Panc1 (cell line): ENCODE measurements at regions not wholly inside any gene's neighbourhood (a gene's known extent, or its start where the extent isn't known, plus 50 kb on each side); places are given as distances from the start of the nearest gene placed in this dataset.

Source experiments
- ATAC-seq: fragments of 200-7000 bp; cut with Tn5 transposase; 2 replicates; pipeline ENCODE4 v1.9.1; 2020; ENCODE audit warnings: mild to moderate bottlenecking, moderate library complexity
- BruUV-seq: library from RNA; stranded (reverse); fragments of 400-500 nt; replicated peaks from 2 replicates; lab custom pipeline; 2021; lab: Mats Ljungman, UMichigan
- CTCF ChIA-PET: fragments of 300-600 bp; sonication (Branson Sonifier 250); formaldehyde crosslinking; loops from one replicate; lab custom pipeline; 2022; ENCODE audit warnings: antibody characterized with exemption; lab: Charles Lee
- POLR2A ChIA-PET: fragments of 300-600 bp; sonication (Branson Sonifier 250); formaldehyde crosslinking; loops from one replicate; lab custom pipeline; 2022; ENCODE audit warnings: antibody characterized with exemption; lab: Charles Lee
- DNase-seq: peaks from one replicate; pipeline ENCODE4 v3.0.0-alpha.2; 2010; ENCODE audit warnings: low read depth, low spot score
- H3K27ac ChIP-seq: 2 replicates; pipeline ENCODE4 v1.5.1; 2011; ENCODE audit warnings: mild to moderate bottlenecking, low read length, inconsistent platforms
- H3K27me3 ChIP-seq: fragments of 200-500 bp; sonication (Bioruptor generic); 2 replicates; pipeline ENCODE4 v1.6.0; 2014; ENCODE audit warnings: low read length, inconsistent platforms; ENCODE audit not compliant: control insufficient read depth, insufficient read depth
- H3K36me3 ChIP-seq: fragments of 200-500 bp; sonication (Bioruptor generic); 2 replicates; pipeline ENCODE4 v1.5.1; 2014; ENCODE audit warnings: inconsistent platforms, mild to moderate bottlenecking, low read length, moderate library complexity; ENCODE audit not compliant: control insufficient read depth, insufficient read depth
- H3K4me1 ChIP-seq: 2 replicates; pipeline ENCODE4 v1.5.1; 2011; ENCODE audit warnings: inconsistent platforms, mild to moderate bottlenecking, low read length, moderate library complexity; ENCODE audit not compliant: control insufficient read depth, insufficient read depth
- H3K4me3 ChIP-seq, 2 experiments: 2 replicates each; pipeline ENCODE4 v1.5.1; 2011 to 2012; ENCODE audit warnings: low read depth in 2 of 2, low read length in 2 of 2, mild to moderate bottlenecking in 2 of 2, inconsistent platforms in 1 of 2, moderate library complexity in 1 of 2
- H3K9me3 ChIP-seq: fragments of 200-500 bp; sonication (Bioruptor generic); 2 replicates; pipeline ENCODE4 v1.5.1; 2014; ENCODE audit warnings: low read depth, mild to moderate bottlenecking, inconsistent platforms, low read length, moderate library complexity; ENCODE audit not compliant: control insufficient read depth, insufficient read depth
- POLR2AphosphoS5 ChIP-seq: IDR thresholded peaks from 2 replicates; pipeline ENCODE4 v1.6.1; 2012; ENCODE audit warnings: mild to moderate bottlenecking, low read depth, low read length, moderate library complexity
- REST ChIP-seq, 2 experiments: IDR thresholded peaks; 2 replicates each; pipeline ENCODE4 v1.6.1; 2011 to 2012; ENCODE audit warnings: low read depth in 2 of 2, control low read depth in 1 of 2, low read length in 1 of 2, mild to moderate bottlenecking in 1 of 2, moderate library complexity in 1 of 2; ENCODE audit not compliant: insufficient read depth in 1 of 2
- SIN3A ChIP-seq: IDR thresholded peaks from 2 replicates; pipeline ENCODE4 v1.6.1; 2012; ENCODE audit warnings: low read depth, mild to moderate bottlenecking, low read length, moderate library complexity, borderline replicate concordance; ENCODE audit not compliant: insufficient read depth
- TCF7L2 ChIP-seq: IDR thresholded peaks from 2 replicates; pipeline ENCODE4 v1.6.1; 2011; ENCODE audit warnings: mild to moderate bottlenecking, low read depth, low read length, inconsistent platforms
- in situ Hi-C: cut with HindIII; loops from 2 replicates; pipeline ENCODE4 v1.10.0; 2016; ENCODE audit warnings: low sequenced_read_pairs, low pct_unique_long_range_greater_than_20kb
- intact Hi-C: fragments of 100-400 bp; cut with micrococcal nuclease; formaldehyde crosslinking; loops from one replicate; pipeline ENCODE4 v1.10.0; 2022; ENCODE audit not compliant: unreplicated experiment
- TF ChIP-seq, protein P1 (sequence below): fragments of 450-650 bp; IDR thresholded peaks from 2 replicates; pipeline ENCODE4 v1.5.1; 2017; ENCODE audit warnings: mild to moderate bottlenecking

DNA sequence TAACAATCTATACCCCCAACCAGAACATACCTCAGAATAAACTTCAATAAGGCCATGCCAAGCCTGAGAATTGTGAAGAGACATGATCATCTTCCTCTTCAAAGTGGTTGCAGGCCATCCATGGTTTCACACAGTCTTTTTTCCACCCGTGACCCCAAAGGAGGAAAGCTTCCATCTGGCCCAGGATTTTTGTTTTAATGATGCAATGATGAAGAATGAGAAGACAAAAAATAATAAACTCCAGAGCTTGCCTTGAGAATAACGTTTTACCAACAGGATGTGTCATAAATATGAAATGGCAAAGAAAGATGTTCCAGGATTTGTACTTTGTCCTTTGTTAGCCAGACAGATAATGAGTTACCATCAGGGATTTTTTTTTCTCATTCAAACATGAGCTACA lies 201.9 kb downstream of the WNT5A start:
- H3K9me3 ChIP-seq: no peaks in the 10 kb centered on the region
- no peak overlapping the region for H3K4me3 ChIP-seq
- H3K27me3 ChIP-seq: no peaks in the 10 kb centered on the region
- intact Hi-C loops (no loop called here), in situ Hi-C loops (no loop called here)
- no peaks in the 10 kb centered on the region for H3K4me1 ChIP-seq
- no peak for DNase-seq
- H3K36me3 ChIP-seq: no peaks in the 10 kb centered on the region
- no peak for TF ChIP-seq TCF7L2
- TF ChIP-seq, protein P1, sequence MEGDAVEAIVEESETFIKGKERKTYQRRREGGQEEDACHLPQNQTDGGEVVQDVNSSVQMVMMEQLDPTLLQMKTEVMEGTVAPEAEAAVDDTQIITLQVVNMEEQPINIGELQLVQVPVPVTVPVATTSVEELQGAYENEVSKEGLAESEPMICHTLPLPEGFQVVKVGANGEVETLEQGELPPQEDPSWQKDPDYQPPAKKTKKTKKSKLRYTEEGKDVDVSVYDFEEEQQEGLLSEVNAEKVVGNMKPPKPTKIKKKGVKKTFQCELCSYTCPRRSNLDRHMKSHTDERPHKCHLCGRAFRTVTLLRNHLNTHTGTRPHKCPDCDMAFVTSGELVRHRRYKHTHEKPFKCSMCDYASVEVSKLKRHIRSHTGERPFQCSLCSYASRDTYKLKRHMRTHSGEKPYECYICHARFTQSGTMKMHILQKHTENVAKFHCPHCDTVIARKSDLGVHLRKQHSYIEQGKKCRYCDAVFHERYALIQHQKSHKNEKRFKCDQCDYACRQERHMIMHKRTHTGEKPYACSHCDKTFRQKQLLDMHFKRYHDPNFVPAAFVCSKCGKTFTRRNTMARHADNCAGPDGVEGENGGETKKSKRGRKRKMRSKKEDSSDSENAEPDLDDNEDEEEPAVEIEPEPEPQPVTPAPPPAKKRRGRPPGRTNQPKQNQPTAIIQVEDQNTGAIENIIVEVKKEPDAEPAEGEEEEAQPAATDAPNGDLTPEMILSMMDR: no peak
- no peak for TF ChIP-seq REST (IDR thresholded peaks at IDR 0.05; ENCODE audit: insufficient read depth in 1 of 2, low read depth in 2 of 2, low read length in 1 of 2)
- CTCF ChIA-PET: no interaction called here
- POLR2A ChIA-PET: no interaction called here
- H3K27ac ChIP-seq: no peak overlapping the region
- BruUV-seq: no TSS peak
- no peak for ATAC-seq

DNA sequence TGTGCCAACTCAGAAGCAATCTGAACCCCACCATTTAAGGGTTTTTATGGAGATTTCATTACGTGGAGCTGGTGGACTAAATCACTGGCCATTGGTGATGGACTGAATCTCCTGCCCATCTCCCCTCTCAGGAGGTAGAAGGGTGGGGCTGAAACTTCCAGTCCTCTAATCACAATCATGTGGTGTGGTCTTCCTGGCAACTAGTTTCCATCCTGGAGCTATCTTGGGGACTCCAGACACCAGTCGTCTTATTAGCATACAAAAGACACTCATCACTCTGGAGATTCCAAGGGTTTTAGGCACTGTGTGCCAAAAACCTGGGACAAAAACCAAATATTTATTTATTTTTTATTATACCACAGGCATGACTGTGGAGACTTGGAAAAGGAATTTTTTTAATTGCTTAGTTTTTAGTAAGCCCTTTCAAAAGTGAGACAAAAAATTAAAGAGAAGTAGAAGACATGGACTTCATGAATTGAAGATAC lies 203.6 kb downstream of the WNT5A start:
- Histone ChIP-seq H3K27ac (no peak overlapping the region), H3K27me3 (no peaks in the 10 kb centered on the region), H3K36me3 (no peaks in the 10 kb centered on the region), H3K4me1 (no peaks in the 10 kb centered on the region), H3K9me3 (no peaks in the 10 kb centered on the region), H3K4me3 (no peak overlapping the region)
- CTCF ChIA-PET: no interaction called here
- no peak for ATAC-seq
- BruUV-seq: no TSS peak
- POLR2A ChIA-PET: no interaction called here
- TF ChIP-seq TCF7L2: no peak
- no peak for TF ChIP-seq SIN3A
- TF ChIP-seq, protein P1: no peak
- no peak for TF ChIP-seq REST (IDR thresholded peaks at IDR 0.05; ENCODE audit: insufficient read depth in 1 of 2, low read depth in 2 of 2, low read length in 1 of 2)
- TF ChIP-seq POLR2AphosphoS5: no peak
- no peak for DNase-seq
- in situ Hi-C loops: no loop called here
- intact Hi-C loops: no loop called here
